ENCODE measurements at regions not wholly inside any gene's neighbourhood (a gene's known extent, or its start where the extent isn't known, plus 50 kb on each side); places are given as distances from the start of the nearest gene placed in this dataset.

DNA sequence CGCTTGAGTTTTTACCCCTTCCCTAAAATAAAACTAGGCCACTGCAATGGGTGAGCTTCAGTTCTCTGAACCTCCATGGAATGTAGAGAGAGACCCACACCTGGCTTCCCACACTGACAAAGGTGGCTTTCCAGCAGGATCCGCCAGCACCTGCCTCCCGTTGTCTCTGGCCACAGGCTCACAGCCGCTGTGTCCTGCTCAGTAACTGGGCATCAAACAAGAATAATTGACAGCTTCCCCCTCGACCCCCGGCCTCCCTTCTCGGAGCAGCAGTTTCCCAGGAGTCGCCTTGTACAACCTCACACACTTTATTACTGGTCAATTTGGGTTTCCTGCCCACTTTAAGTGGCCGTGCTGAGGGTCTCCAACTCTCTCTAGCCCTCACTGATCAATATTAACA is 586.1 kb upstream of the PSMD7 start (continued):
- TF ChIP-seq, protein P1, sequence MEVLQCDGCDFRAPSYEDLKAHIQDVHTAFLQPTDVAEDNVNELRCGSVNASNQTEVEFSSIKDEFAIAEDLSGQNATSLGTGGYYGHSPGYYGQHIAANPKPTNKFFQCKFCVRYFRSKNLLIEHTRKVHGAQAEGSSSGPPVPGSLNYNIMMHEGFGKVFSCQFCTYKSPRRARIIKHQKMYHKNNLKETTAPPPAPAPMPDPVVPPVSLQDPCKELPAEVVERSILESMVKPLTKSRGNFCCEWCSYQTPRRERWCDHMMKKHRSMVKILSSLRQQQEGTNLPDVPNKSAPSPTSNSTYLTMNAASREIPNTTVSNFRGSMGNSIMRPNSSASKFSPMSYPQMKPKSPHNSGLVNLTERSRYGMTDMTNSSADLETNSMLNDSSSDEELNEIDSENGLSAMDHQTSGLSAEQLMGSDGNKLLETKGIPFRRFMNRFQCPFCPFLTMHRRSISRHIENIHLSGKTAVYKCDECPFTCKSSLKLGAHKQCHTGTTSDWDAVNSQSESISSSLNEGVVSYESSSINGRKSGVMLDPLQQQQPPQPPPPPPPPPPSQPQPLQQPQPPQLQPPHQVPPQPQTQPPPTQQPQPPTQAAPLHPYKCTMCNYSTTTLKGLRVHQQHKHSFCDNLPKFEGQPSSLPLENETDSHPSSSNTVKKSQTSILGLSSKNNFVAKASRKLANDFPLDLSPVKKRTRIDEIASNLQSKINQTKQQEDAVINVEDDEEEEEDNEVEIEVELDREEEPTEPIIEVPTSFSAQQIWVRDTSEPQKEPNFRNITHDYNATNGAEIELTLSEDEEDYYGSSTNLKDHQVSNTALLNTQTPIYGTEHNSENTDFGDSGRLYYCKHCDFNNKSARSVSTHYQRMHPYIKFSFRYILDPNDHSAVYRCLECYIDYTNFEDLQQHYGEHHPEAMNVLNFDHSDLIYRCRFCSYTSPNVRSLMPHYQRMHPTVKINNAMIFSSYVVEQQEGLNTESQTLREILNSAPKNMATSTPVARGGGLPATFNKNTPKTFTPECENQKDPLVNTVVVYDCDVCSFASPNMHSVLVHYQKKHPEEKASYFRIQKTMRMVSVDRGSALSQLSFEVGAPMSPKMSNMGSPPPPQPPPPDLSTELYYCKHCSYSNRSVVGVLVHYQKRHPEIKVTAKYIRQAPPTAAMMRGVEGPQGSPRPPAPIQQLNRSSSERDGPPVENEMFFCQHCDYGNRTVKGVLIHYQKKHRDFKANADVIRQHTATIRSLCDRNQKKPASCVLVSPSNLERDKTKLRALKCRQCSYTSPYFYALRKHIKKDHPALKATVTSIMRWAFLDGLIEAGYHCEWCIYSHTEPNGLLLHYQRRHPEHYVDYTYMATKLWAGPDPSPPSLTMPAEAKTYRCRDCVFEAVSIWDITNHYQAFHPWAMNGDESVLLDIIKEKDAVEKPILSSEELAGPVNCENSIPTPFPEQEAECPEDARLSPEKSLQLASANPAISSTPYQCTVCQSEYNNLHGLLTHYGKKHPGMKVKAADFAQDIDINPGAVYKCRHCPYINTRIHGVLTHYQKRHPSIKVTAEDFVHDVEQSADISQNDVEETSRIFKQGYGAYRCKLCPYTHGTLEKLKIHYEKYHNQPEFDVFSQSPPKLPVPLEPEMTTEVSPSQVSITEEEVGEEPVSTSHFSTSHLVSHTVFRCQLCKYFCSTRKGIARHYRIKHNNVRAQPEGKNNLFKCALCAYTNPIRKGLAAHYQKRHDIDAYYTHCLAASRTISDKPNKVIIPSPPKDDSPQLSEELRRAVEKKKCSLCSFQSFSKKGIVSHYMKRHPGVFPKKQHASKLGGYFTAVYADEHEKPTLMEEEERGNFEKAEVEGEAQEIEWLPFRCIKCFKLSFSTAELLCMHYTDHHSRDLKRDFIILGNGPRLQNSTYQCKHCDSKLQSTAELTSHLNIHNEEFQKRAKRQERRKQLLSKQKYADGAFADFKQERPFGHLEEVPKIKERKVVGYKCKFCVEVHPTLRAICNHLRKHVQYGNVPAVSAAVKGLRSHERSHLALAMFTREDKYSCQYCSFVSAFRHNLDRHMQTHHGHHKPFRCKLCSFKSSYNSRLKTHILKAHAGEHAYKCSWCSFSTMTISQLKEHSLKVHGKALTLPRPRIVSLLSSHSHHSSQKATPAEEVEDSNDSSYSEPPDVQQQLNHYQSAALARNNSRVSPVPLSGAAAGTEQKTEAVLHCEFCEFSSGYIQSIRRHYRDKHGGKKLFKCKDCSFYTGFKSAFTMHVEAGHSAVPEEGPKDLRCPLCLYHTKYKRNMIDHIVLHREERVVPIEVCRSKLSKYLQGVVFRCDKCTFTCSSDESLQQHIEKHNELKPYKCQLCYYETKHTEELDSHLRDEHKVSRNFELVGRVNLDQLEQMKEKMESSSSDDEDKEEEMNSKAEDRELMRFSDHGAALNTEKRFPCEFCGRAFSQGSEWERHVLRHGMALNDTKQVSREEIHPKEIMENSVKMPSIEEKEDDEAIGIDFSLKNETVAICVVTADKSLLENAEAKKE (CRISPR knock-in tag; IDR thresholded peaks at IDR 0.05): no peak

DNA sequence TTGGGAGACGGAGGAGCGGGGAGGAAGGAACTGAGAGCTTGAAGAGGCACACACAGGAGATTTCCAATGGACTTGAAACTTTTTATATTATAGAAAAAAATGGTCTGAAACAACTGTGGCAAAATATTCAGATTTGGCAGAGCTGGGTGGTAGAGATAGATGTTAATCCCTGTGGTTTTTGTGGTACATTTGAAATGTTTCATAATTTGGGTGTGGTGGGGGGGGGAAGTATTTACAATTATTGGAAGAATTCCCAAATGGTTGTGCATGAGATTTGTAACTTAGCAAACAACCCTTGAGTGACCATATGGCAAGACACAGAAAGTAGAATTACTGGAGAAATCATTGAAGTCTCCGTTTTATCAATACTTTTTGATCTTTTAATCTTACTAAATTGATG is 588.8 kb upstream of the PSMD7 start:
- Histone ChIP-seq H2AFZ (no peak overlapping the region), H3K27me3 (ENCODE audit: insufficient read depth) (no peaks in the 10 kb centered on the region), H3K36me3 (ENCODE audit: insufficient read depth) (no peaks in the 10 kb centered on the region), H3K4me2 (no peak overlapping the region), H4K20me1 (replicated peaks; ENCODE audit: insufficient read depth) (no peaks in the 10 kb centered on the region), H3F3A (replicated peaks; ENCODE audit: low read depth) (no peaks in the 10 kb centered on the region), H3K9me2 (ENCODE audit: insufficient read depth) (no peaks in the 10 kb centered on the region), H3K4me1 (ENCODE audit: insufficient read depth) (peaks cover 9% of the 10 kb centered on the region), H3K27ac (ENCODE audit: low read depth) (no peak overlapping the region), H3K4me3 (no peak overlapping the region), H3K79me2 (replicated peaks; ENCODE audit: insufficient read depth) (no peaks in the 10 kb centered on the region)
- Mint-ChIP-seq H3K36me3 (ENCODE audit: low read depth) (no peaks in the 10 kb centered on the region; the same call in 2 of the 3 replicates), H3K9me3 (no peaks in the 10 kb centered on the region), H3K4me1 (peaks cover 25% of the 10 kb centered on the region), H3K4me3 (no peak overlapping the region), H3K27ac (no peak overlapping the region), H3K27me3 (ENCODE audit: insufficient read depth, low read depth, poor library complexity) (peaks cover 5% of the 10 kb centered on the region)
- TF ChIP-seq, protein P1 (CRISPR knock-in tag; IDR thresholded peaks at IDR 0.05): no peak
- no peak for TF ChIP-seq ZNF331 (CRISPR knock-in tag; IDR thresholded peaks at IDR 0.05; ENCODE audit: low read depth)
- no peak for TF ChIP-seq CREB1 (CRISPR knock-in tag; IDR thresholded peaks at IDR 0.05; ENCODE audit: low read depth)
- no peak for ATAC-seq
- no peak for DNase-seq (ENCODE audit: low spot score)
